ENCODE measurements at regions not wholly inside any gene's neighbourhood (a gene's known extent, or its start where the extent isn't known, plus 50 kb on each side); places are given as distances from the start of the nearest gene placed in this dataset.

- no peak for ATAC-seq
- no peak for TF ChIP-seq ARNTL (CRISPR knock-in tag; IDR thresholded peaks at IDR 0.05; ENCODE audit: borderline replicate concordance, low read depth)
- TF ChIP-seq TSHZ2 (CRISPR knock-in tag; IDR thresholded peaks at IDR 0.05), result no peak
- TF ChIP-seq GLIS3 (CRISPR knock-in tag; IDR thresholded peaks at IDR 0.05), result no peak
- no peak for TF ChIP-seq POU6F1 (CRISPR knock-in tag; IDR thresholded peaks at IDR 0.05; ENCODE audit: borderline replicate concordance, low read depth)
- no peak for TF ChIP-seq SNAI2 (CRISPR knock-in tag; IDR thresholded peaks at IDR 0.05)
- no peak for TF ChIP-seq PPARA (CRISPR knock-in tag; IDR thresholded peaks at IDR 0.05; ENCODE audit: borderline replicate concordance)
- TF ChIP-seq ZNF565 (CRISPR knock-in tag; conservative IDR thresholded peaks at IDR 0.05; ENCODE audit: low read depth), result no peak
- no peak for TF ChIP-seq CSRNP3 (CRISPR knock-in tag; IDR thresholded peaks at IDR 0.05)
- TF ChIP-seq CSDC2 (CRISPR knock-in tag; IDR thresholded peaks at IDR 0.05), result no peak
- no peak for TF ChIP-seq ZNF70 (CRISPR knock-in tag; IDR thresholded peaks at IDR 0.05)
- no peak for TF ChIP-seq ZC3H10 (CRISPR knock-in tag; IDR thresholded peaks at IDR 0.05)
- no peak for TF ChIP-seq OSR1 (CRISPR knock-in tag; IDR thresholded peaks at IDR 0.05)
- no peak for TF ChIP-seq CREB5 (CRISPR knock-in tag; IDR thresholded peaks at IDR 0.05; ENCODE audit: low read depth)
Observed at GRCh38 chr2:181122601-181123000, 142.2 kb downstream of the UBE2E3 start.

- TF ChIP-seq ZFP3 (CRISPR knock-in tag; IDR thresholded peaks at IDR 0.05), result no peak
- TF ChIP-seq POU6F1 (CRISPR knock-in tag; IDR thresholded peaks at IDR 0.05; ENCODE audit: borderline replicate concordance, low read depth), result no peak
- no peak for TF ChIP-seq CSRNP3 (CRISPR knock-in tag; IDR thresholded peaks at IDR 0.05)
- TF ChIP-seq ISL1 (CRISPR knock-in tag; IDR thresholded peaks at IDR 0.05), result no peak
- no peak for TF ChIP-seq ZNF70 (CRISPR knock-in tag; IDR thresholded peaks at IDR 0.05)
- TF ChIP-seq ZNF8 (CRISPR knock-in tag; IDR thresholded peaks at IDR 0.05), result no peak
- no peak for TF ChIP-seq TSHZ2 (CRISPR knock-in tag; IDR thresholded peaks at IDR 0.05)
- no peak for TF ChIP-seq PPARA (CRISPR knock-in tag; IDR thresholded peaks at IDR 0.05; ENCODE audit: borderline replicate concordance)
- TF ChIP-seq PATZ1 (CRISPR knock-in tag; IDR thresholded peaks at IDR 0.05; ENCODE audit: borderline replicate concordance), result no peak
- TF ChIP-seq CREB5 (CRISPR knock-in tag; IDR thresholded peaks at IDR 0.05; ENCODE audit: low read depth), result no peak
Observed at GRCh38 chr2:181123798-181124231, 143.4 kb downstream of the UBE2E3 start.

More at GRCh38 chr2:181123798-181124231, 143.4 kb downstream of the UBE2E3 start:
- ATAC-seq, result no peak

Measured in SK-N-SH treated with all-trans-retinoic acid at 6 μM for 48 hours (cell line).